ENCODE measurements at regions not wholly inside any gene's neighbourhood (a gene's known extent, or its start where the extent isn't known, plus 50 kb on each side); places are given as distances from the start of the nearest gene placed in this dataset.

DNA sequence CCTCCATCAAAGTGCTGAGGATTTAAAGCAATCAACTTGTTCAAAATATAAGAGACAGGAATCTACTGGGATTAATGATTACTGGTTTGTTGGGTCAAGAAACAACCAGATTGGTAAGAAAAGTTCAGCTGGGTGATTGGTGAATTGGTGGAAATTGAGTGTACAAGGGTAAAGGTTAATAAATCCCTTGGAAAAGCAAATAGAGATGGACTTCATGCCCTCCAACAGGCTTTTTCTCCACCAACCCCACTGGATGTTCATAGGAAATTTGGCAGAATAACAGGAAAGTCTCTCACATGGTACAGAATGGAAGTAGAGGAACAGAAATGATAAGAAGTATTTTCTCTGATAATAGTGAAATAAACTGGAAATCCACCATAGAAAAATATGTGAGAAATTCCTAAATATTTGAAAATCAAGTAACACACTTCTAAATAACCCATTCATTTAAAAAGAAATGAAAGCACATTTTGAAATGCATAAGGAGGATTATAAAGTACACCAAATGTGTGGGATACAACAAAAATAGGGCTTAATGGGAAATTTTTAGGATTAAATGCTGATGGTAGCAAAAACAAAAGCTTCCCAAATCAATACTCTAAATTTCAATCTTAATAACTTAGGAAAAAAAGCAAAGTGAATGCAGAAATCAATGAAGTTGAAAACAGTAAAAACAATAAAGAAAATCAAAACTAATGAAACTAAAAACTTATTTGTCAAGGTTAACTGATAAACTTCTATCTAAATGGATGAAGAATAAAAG, 426.2 kb downstream of the HTR1A start:
- Histone ChIP-seq H2BK120ac (ENCODE audit: low read depth, low read length, poor library complexity, severe bottlenecking) (no peak overlapping the region), H3K14ac (ENCODE audit: insufficient read depth, low read length) (no peak overlapping the region), H4K91ac (ENCODE audit: insufficient read length, low read depth, low read length) (no peak overlapping the region), H3K27me3 (ENCODE audit: insufficient read depth, low read length) (no peaks in the 10 kb centered on the region), H3K4me1 (ENCODE audit: insufficient read depth, low read length) (no peaks in the 10 kb centered on the region), H4K8ac (replicated peaks; ENCODE audit: insufficient read length, low read depth, low read length) (no peak overlapping the region), H4K20me1 (ENCODE audit: control insufficient read depth, insufficient read depth, insufficient read length) (no peaks in the 10 kb centered on the region), H2BK15ac (ENCODE audit: low read depth, low read length) (no peak overlapping the region), H2BK12ac (ENCODE audit: insufficient read length, low read depth, low read length) (no peak overlapping the region), H3K4ac (ENCODE audit: low read depth, low read length) (no peak overlapping the region), H4K5ac (ENCODE audit: insufficient read length, low read depth, low read length) (no peak overlapping the region), H3K9me3 (ENCODE audit: control insufficient read depth, low read depth, low read length) (no peaks in the 10 kb centered on the region), H3K23ac (ENCODE audit: insufficient read length, low read depth, low read length) (no peak overlapping the region), H2AFZ (ENCODE audit: low read length) (no peak overlapping the region), H3K18ac (ENCODE audit: insufficient read length, low read depth, low read length) (no peak overlapping the region), H3K4me2 (ENCODE audit: insufficient read depth, insufficient read length, low read length) (no peak overlapping the region), H3K23me2 (ENCODE audit: insufficient read length, low read depth, low read length, poor library complexity, severe bottlenecking) (no peaks in the 10 kb centered on the region), H3K79me2 (ENCODE audit: insufficient read depth, low read length) (no peaks in the 10 kb centered on the region), H2AK5ac (ENCODE audit: insufficient read length, low read length) (no peak overlapping the region), H2BK5ac (ENCODE audit: insufficient read length, low read length) (no peak overlapping the region), H3K79me1 (ENCODE audit: insufficient read depth, low read depth, low read length, poor library complexity, severe bottlenecking) (no peaks in the 10 kb centered on the region), H3K9ac (ENCODE audit: extremely low read depth, insufficient read length, low read length) (no peak overlapping the region), H3T11ph (ENCODE audit: low read length) (no peak overlapping the region), H3K56ac (ENCODE audit: insufficient read length, low read depth, low read length) (no peak overlapping the region), H3K27ac (ENCODE audit: insufficient read length, low read depth, low read length) (no peak overlapping the region), H2BK20ac (ENCODE audit: low read depth, low read length, poor library complexity, severe bottlenecking) (no peak overlapping the region)
- Mint-ChIP-seq H3K4me1 (no peaks in the 10 kb centered on the region), H3K9me3 (peaks cover 11 to 15% of the 10 kb centered on the region in 2 experiments), H3K27me3 (ENCODE audit: low read depth) (no peaks in the 10 kb centered on the region), H3K4me3 (no peak overlapping the region), H3K27ac (no peak overlapping the region), H3K36me3 (ENCODE audit: insufficient read depth in 1 of 3, low read depth in 3 of 3) (peaks cover 0 to 3% (median 0%) of the 10 kb centered on the region in 3 experiments; a peak in 1 of 7 replicates)
- DNase-seq = no peak
- TF ChIP-seq, protein P1, sequence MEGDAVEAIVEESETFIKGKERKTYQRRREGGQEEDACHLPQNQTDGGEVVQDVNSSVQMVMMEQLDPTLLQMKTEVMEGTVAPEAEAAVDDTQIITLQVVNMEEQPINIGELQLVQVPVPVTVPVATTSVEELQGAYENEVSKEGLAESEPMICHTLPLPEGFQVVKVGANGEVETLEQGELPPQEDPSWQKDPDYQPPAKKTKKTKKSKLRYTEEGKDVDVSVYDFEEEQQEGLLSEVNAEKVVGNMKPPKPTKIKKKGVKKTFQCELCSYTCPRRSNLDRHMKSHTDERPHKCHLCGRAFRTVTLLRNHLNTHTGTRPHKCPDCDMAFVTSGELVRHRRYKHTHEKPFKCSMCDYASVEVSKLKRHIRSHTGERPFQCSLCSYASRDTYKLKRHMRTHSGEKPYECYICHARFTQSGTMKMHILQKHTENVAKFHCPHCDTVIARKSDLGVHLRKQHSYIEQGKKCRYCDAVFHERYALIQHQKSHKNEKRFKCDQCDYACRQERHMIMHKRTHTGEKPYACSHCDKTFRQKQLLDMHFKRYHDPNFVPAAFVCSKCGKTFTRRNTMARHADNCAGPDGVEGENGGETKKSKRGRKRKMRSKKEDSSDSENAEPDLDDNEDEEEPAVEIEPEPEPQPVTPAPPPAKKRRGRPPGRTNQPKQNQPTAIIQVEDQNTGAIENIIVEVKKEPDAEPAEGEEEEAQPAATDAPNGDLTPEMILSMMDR (conservative IDR thresholded peaks at IDR 0.05) = no peak

Data from H9 (cell line).